HG02610 (cell line): ENCODE measurements at regions not wholly inside any gene's neighbourhood (a gene's known extent, or its start where the extent isn't known, plus 50 kb on each side); places are given as distances from the start of the nearest gene placed in this dataset.

ENCODE experiments used
- ATAC-seq: cut with Tn5 transposase; IDR thresholded peaks from one replicate; pipeline ENCODE4 v1.9.1; 2021; ENCODE audit warnings: mild to moderate bottlenecking, moderate library complexity; ENCODE audit not compliant: unreplicated experiment

GRCh38 chr20:11323816-11324215, 593.9 kb upstream of the BTBD3 start:
- no peak for ATAC-seq

- ATAC-seq: no peak
These were observed 592.7 kb upstream of the BTBD3 start for GRCh38 chr20:11324990-11325389.

- no peak for ATAC-seq
These were observed 588.9 kb upstream of the BTBD3 start for GRCh38 chr20:11328839-11329238.

GRCh38 chr20:11329271-11329670, 588.4 kb upstream of the BTBD3 start:
- ATAC-seq: no peak

GRCh38 chr20:11331096-11331495, 586.6 kb upstream of the BTBD3 start:
- no peak for ATAC-seq

GRCh38 chr20:11332381-11332780, 585.3 kb upstream of the BTBD3 start:
- ATAC-seq: no peak

- ATAC-seq: no peak
These were observed 584.1 kb upstream of the BTBD3 start for GRCh38 chr20:11333634-11334033.

- ATAC-seq: no peak
These were observed 580.1 kb upstream of the BTBD3 start for GRCh38 chr20:11337361-11338130.

- ATAC-seq: no peak
These were observed 579.0 kb upstream of the BTBD3 start for GRCh38 chr20:11338496-11339306.

- no peak for ATAC-seq
These were observed 572.8 kb upstream of the BTBD3 start for GRCh38 chr20:11344939-11345338.

GRCh38 chr20:11347738-11348137, 570.0 kb upstream of the BTBD3 start:
- no peak for ATAC-seq

GRCh38 chr20:11350126-11351005, 567.3 kb upstream of the BTBD3 start:
- ATAC-seq: no peak

GRCh38 chr20:11352041-11352440, 565.7 kb upstream of the BTBD3 start:
- ATAC-seq: no peak

GRCh38 chr20:11354846-11355245, 562.8 kb upstream of the BTBD3 start:
- ATAC-seq: no peak

- ATAC-seq: no peak
These were observed 562.3 kb upstream of the BTBD3 start for GRCh38 chr20:11355345-11355744.

- no peak for ATAC-seq
These were observed 561.6 kb upstream of the BTBD3 start for GRCh38 chr20:11356061-11356460.

- ATAC-seq: no peak
These were observed 555.2 kb upstream of the BTBD3 start for GRCh38 chr20:11362450-11362849.

GRCh38 chr20:11364736-11365135, 553.0 kb upstream of the BTBD3 start:
- ATAC-seq: no peak

- no peak for ATAC-seq
These were observed 551.0 kb upstream of the BTBD3 start for GRCh38 chr20:11366660-11367059.

- ATAC-seq: no peak
These were observed 549.2 kb upstream of the BTBD3 start for GRCh38 chr20:11368499-11368898.
